HG02588 (cell line): ENCODE measurements at regions not wholly inside any gene's neighbourhood (a gene's known extent, or its start where the extent isn't known, plus 50 kb on each side); places are given as distances from the start of the nearest gene placed in this dataset.
"Not testable (repeated sequence)": the region's sequence is repeated elsewhere in the genome, so short reads cannot be mapped to it uniquely, and the experiment has no call there.

ENCODE experiments used
- ATAC-seq: cut with Tn5 transposase; IDR thresholded peaks from one replicate; pipeline ENCODE4 v1.9.1; 2021; ENCODE audit warnings: mild to moderate bottlenecking, moderate library complexity; ENCODE audit not compliant: unreplicated experiment

GRCh38 chr5:9761706-9762105, 131.6 kb upstream of the TAS2R1 start:
- no peak for ATAC-seq

GRCh38 chr5:9752670-9753069, 122.5 kb upstream of the TAS2R1 start:
- ATAC-seq: not testable (repeated sequence)

DNA sequence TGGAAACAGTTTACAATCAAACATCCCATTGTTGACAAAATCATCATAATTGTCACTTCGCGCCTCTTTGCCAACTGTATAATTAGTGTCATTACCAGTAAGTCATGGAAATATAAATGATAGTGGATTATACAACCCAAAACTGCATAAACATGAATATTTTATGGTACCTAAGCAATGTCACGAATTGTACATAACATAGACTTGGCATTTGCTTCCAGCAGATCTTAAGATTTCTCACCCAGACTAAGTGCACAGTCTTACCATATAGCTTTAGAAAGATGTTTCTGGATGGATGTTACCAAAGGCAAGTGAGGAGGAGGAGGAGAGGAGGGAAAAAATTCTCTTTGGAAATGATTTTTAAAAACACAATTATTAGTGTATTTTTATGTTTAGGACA, 113.4 kb upstream of the TAS2R1 start:
- no peak for ATAC-seq

DNA sequence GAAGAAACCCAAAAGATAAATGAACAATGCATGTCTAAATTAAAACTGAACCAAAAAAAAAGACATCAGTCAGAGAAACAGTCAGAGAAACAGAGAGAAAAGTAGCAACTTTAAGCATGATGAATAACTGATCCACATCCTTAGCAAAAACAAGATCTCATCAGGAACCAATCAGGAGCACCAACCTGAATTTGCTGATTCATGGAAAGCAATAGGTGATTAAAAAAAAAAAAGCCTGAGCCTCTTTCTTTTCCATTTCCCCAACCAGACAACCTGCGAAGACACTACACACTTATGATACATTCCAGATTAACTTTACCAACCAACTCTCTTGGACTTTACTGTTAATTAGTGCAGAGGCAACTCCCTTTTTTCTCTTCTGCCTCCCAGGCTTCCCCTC, 112.7 kb upstream of the TAS2R1 start:
- ATAC-seq: no peak

DNA sequence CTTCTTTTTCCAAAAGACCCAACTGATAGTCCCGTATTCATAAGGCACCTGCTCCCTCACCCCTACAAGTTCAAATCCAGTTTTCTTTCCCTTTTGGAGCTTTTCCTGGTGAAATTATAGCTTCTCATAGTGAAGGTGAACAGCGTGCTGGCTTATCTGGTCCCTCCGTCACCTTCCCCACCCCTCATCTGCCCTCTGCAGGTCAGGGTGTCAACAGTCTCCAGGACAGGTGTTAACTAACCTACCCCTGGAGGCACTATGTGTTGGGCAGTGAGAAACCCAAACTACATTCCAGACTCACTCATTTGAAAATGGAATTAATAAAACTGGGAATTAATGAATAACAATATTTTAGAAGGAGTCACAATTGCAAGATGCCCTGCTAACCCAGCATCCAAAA, 109.0 kb upstream of the TAS2R1 start:
- no peak for ATAC-seq

- no peak for ATAC-seq
Observed at GRCh38 chr5:9737265-9737664, 107.1 kb upstream of the TAS2R1 start.

DNA sequence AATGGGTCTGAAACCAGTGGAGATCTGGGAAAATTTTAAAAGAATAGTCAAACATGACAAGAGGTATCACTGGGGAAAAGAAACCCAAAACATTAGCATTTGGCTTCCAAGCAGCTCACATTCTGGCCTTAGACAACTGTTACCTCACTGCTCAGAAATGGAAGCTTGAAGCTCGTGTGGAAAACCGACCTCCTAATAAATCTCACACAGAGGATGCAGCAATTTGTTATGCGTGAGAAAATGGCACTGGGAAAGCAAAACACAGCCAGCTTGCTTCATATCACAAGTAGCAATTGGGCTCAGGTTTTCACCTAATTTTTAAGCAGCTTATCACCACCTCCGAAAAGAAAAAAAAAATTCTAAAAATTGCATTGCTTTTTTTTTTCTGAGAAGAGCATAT, 103.3 kb upstream of the TAS2R1 start:
- ATAC-seq: no peak

DNA sequence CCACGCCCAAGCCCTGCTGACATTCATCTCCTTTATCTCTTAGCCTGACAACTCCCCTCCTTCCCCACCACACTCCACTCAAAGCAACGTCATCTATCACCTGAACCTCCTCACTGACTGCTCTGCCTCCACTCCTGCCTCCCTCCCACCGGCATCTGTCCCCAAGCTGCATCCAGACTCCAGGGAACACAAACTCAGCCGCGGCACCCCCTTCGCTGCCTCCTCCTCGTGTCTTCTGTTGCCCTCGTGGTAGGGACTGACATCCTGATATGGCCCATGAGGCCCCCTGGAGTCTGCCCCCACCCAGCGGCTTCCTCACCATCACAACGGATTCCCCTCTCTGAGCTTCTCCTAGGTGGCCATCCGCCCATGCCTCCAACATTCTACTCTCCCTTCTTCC, 101.0 kb upstream of the TAS2R1 start:
- ATAC-seq: no peak

- ATAC-seq: no peak
Observed at GRCh38 chr5:9728261-9728660, 98.1 kb upstream of the TAS2R1 start.

GRCh38 chr5:9726931-9727330, 96.8 kb upstream of the TAS2R1 start:
- ATAC-seq: no peak

- ATAC-seq: not testable (repeated sequence)
Observed at GRCh38 chr5:9725265-9725664, 95.1 kb upstream of the TAS2R1 start.

DNA sequence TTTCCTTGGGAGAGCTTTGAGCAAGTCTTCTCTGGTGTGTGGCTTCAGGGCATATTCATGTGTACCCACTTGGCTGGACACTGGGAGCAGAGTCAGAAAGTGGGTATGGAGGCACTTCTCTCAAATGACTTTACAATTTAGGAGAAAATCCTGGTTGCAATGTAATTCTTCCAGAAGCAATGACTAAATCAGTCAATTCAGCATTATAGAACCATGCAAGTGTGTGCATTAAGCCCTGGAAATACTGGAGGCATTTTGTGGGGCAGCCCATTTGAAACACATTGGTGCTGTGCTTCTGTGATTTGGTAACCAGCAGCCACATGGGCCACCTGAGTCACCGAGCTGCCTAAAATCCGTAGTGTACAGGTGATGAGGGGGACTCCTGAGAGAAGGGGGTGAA, 94.6 kb upstream of the TAS2R1 start:
- ATAC-seq: no peak

DNA sequence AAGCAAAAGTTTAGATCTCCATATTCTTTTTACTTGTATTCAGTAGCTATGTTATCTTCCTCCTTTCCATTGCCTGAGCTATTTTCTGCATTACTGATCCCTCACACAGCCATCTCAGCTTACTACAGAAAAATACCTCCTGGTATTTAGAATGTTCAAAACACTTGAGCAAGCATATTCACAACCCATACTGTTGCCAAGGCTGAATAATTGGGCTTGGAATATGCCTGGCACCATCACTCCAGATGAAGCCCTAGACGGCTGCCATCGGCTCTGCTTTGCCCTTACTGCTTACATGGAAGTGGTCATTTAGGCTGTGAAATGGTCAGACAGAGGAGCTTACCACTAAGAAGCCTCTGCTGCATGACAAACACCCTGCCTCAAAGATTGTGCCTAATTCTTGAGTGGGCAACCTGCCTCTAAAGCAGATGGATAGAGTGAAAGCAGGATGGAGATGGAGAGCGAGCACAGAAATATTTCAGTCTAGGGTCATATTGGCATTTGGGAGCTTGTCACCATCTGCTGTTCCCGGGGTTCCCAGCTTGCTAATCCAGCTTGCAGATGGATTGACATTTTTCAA, 92.5 kb upstream of the TAS2R1 start:
- ATAC-seq: no peak

DNA sequence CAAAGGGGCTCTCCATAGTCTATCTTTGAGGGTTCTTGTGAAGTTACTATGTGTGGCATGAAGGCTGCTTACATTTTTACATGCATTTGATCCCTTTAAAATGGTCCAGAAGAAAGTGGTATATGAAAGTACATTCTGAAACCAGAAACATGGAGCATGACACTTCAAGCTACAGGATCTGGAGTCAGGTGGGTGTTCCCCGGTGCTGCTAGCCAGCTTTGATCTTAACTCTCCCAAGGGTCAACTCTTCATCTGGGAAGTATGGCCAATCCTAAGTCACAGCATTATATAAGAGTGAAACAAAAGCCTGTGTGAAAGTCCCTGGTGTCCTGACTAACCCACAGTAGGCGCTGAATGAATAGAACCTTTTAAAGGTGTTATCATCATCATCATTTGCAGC, 91.0 kb upstream of the TAS2R1 start:
- ATAC-seq: no peak

DNA sequence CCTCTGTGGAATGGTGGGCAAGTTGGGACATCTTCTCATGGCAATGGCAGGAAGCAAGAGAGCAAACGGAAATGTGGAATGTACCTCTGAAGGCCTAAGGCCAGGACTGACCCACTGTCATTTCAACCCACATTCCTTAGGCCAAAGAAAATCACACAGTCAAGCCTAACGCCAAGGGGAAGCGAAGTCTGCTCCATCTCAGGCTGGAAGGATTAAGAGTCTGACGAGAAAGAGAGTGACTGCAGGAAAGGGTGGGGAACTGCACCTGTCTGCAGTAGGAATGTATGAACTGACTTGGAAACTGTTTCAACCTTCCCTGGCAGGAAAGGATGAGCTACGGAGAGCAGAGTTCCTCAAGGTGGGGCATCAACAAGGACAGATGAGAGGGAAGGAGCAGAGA, 90.2 kb upstream of the TAS2R1 start:
- no peak for ATAC-seq

DNA sequence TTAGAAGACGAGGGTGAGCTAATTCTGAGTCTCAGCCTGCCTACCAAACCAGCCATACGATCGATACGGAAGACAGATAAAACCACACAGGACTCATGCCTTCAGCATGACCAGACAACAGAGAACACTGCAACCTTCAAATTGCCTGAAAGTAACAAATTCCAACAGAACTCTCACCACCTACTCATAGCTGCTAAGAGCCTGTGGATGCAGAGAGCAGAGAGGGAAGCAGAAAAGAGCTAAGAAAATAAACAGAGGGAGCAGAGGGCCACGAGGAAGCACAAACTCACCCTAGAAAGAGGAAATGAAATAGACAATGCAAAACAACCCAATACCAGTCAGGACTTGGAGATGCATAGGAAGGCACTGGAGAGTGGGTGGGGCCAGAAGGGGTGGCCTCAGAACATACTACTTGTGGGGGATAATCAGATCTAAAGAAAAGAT, 86.7 kb upstream of the TAS2R1 start:
- ATAC-seq: peak; percentile 79

DNA sequence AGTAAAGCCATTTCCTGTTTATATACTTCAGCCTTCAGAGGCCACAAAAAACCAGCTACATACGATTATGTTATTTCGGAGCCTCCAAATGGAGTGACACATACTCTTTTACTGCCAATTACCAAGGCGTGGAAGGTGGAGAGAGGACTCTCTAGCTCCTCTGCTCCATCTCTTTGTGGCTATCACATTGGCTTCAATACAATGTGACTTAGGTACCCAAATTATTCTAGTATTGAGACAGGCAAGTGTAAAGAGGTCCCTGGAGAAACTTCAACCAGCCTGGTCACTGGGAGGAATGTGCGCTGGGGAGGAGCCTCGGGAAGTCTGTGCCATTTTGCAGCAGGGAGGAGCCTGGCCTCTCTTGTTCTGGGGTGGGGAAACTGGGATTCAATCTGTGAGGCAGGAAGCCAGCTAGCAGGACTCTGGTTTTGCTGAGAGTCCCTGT, 85.8 kb upstream of the TAS2R1 start:
- no peak for ATAC-seq

GRCh38 chr5:9713959-9714586, 83.9 kb upstream of the TAS2R1 start:
- no peak for ATAC-seq

GRCh38 chr5:9713356-9713755, 83.2 kb upstream of the TAS2R1 start:
- ATAC-seq: no peak

DNA sequence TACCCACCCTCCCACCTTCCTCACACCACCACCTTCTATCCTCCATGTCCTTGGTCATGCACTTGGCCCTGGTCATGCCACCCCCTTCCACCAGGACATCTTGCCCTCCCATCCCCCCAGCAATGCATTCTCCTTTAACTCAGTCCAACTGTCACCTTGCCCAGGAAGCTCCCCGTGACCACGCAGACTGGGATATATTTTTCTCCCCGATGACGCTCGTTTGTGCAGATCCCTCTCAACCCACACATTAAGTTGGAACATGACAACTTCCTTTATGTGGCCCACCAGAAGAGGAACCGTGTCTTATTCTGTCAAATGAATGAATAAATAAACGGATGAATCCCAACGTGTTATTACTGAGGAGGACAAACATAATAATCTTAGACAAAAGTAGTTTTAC, 82.8 kb upstream of the TAS2R1 start:
- no peak for ATAC-seq

DNA sequence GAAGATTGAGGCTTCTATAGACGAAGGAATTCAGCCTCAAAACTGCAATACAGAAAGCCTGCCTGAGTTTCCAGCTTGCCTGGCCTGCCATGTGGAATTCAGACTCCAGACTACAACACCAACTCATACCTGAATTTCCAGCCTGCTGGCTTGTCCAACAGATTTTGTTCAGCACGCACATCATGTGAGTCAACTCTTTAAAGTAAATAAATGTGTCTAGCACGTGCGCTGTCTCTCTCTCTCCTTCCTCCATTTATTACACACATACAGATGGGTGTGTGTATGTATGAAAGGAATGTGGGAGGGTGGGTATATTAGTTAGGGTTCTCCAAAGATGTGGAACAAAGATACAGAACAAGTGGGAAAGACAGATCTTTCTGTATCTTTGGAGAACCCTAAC, 82.4 kb upstream of the TAS2R1 start:
- no peak for ATAC-seq

GRCh38 chr5:9710069-9710468, 79.9 kb upstream of the TAS2R1 start:
- no peak for ATAC-seq
